A673 (cell line): ENCODE measurements at regions not wholly inside any gene's neighbourhood (a gene's known extent, or its start where the extent isn't known, plus 50 kb on each side); places are given as distances from the start of the nearest gene placed in this dataset.

Experiments
- BruUV-seq: library from RNA; stranded (reverse); fragments of 400-500 nt; replicated peaks from 2 replicates; lab custom pipeline; 2021; lab: Mats Ljungman, UMichigan
- CTCF ChIA-PET: fragments of 300-600 bp; sonication (Branson Sonifier 250); formaldehyde crosslinking; loops from one replicate; lab custom pipeline; 2022; ENCODE audit warnings: antibody characterized with exemption; lab: Charles Lee
- POLR2A ChIA-PET: fragments of 300-600 bp; sonication (Branson Sonifier 250); formaldehyde crosslinking; loops from one replicate; lab custom pipeline; 2022; ENCODE audit warnings: antibody characterized with exemption; ENCODE audit not compliant: low non-redundant PET; lab: Charles Lee
- DNase-seq: peaks from one replicate; pipeline ENCODE4 v3.0.0-alpha.2; 2015; ENCODE audit warnings: low spot score
- H3K27ac ChIP-seq: fragments of 200-600 bp; sonication (generic); 2 replicates; pipeline ENCODE4 v1.5.1; 2016; ENCODE audit warnings: mixed run types, low read depth, mild to moderate bottlenecking, mixed read lengths, antibody characterized with exemption, low read length; ENCODE audit not compliant: poor library complexity, severe bottlenecking
- H3K27me3 ChIP-seq: fragments of 200-600 bp; sonication (generic); replicated peaks from 2 replicates; pipeline ENCODE4 v1.6.1; 2017; ENCODE audit warnings: mixed run types, low read depth, mild to moderate bottlenecking, mixed read lengths, antibody characterized with exemption, low read length; ENCODE audit not compliant: insufficient read depth, poor library complexity
- H3K36me3 ChIP-seq: fragments of 200-600 bp; sonication (generic); 2 replicates; pipeline ENCODE4 v1.6.1; 2016; ENCODE audit warnings: mixed run types, mild to moderate bottlenecking, mixed read lengths, antibody characterized with exemption, low read length; ENCODE audit not compliant: insufficient read depth, poor library complexity, severe bottlenecking
- H3K4me1 ChIP-seq: fragments of 200-600 bp; sonication (generic); 2 replicates; pipeline ENCODE4 v1.6.1; 2017; ENCODE audit warnings: mixed run types, mild to moderate bottlenecking, mixed read lengths, antibody characterized with exemption, low read length; ENCODE audit not compliant: insufficient read depth, poor library complexity, severe bottlenecking
- H3K4me3 ChIP-seq: fragments of 200-600 bp; sonication (generic); 2 replicates; pipeline ENCODE4 v1.5.1; 2016; ENCODE audit warnings: low read depth, mixed run types, mild to moderate bottlenecking, mixed read lengths, low read length; ENCODE audit not compliant: poor library complexity, severe bottlenecking
- H3K9me3 ChIP-seq: fragments of 200-600 bp; sonication (generic); 2 replicates; pipeline ENCODE4 v1.6.1; 2016; ENCODE audit warnings: mixed run types, low read depth, mild to moderate bottlenecking, mixed read lengths, antibody characterized with exemption, low read length; ENCODE audit not compliant: poor library complexity, severe bottlenecking
- CTCF ChIP-seq: fragments of 300-800, 200-600 bp; sonication (generic); conservative IDR thresholded peaks from 2 replicates; pipeline ENCODE4 v1.5.1; 2017; ENCODE audit warnings: low read depth, mild to moderate bottlenecking, antibody characterized with exemption, low read length, moderate library complexity, mixed read lengths
- EZH2 ChIP-seq: fragments of 200-600 bp; sonication (generic); IDR thresholded peaks from 2 replicates; pipeline ENCODE4 v1.6.1; 2017; ENCODE audit warnings: borderline replicate concordance, low read depth, mild to moderate bottlenecking, mixed read lengths, antibody characterized with exemption, low read length; ENCODE audit not compliant: poor library complexity, severe bottlenecking
- intact Hi-C: fragments of 100-400 bp; cut with micrococcal nuclease; formaldehyde crosslinking; loops from one replicate; pipeline ENCODE4 v1.10.0; 2022; ENCODE audit not compliant: unreplicated experiment

- intact Hi-C loops = no loop called here
- Histone ChIP-seq H3K27ac (no peak overlapping the region), H3K4me1 (peaks cover 3% of the 10 kb centered on the region), H3K36me3 (no peaks in the 10 kb centered on the region), H3K9me3 (no peaks in the 10 kb centered on the region), H3K4me3 (no peak overlapping the region), H3K27me3 (no peaks in the 10 kb centered on the region)
- BruUV-seq = no TSS peak
- no peak for TF ChIP-seq EZH2
- TF ChIP-seq CTCF = no peak
- DNase-seq = no peak
- POLR2A ChIA-PET = no interaction called here
- CTCF ChIA-PET = interaction anchor here (1.1 kb wide), 1 partner anchor 8 kb away, joined by 3 read pairs; no protein-coding TSS in a partner anchor
Measured at GRCh38 chr5:99063737-99064136, 134.9 kb upstream of the CHD1 start.

- no peak for TF ChIP-seq EZH2
- no peak for TF ChIP-seq CTCF
- BruUV-seq = no TSS peak
- H3K27ac ChIP-seq = no peak overlapping the region
- H3K9me3 ChIP-seq = no peaks in the 10 kb centered on the region
- POLR2A ChIA-PET = no interaction called here
- CTCF ChIA-PET = no interaction called here
- intact Hi-C loops = no loop called here
- H3K4me3 ChIP-seq = no peak overlapping the region
- no peaks in the 10 kb centered on the region for H3K27me3 ChIP-seq
- peaks cover 3% of the 10 kb centered on the region for H3K4me1 ChIP-seq
- H3K36me3 ChIP-seq = no peaks in the 10 kb centered on the region
- DNase-seq = no peak
Measured at GRCh38 chr5:99061711-99062110, 132.9 kb upstream of the CHD1 start.

- Histone ChIP-seq H3K36me3 (no peaks in the 10 kb centered on the region), H3K4me3 (no peak overlapping the region), H3K4me1 (peaks cover 3% of the 10 kb centered on the region), H3K27ac (no peak overlapping the region), H3K27me3 (no peaks in the 10 kb centered on the region), H3K9me3 (no peaks in the 10 kb centered on the region)
- intact Hi-C loops = no loop called here
- ChIA-PET CTCF (interaction anchor here (1.2 kb wide), 1 partner anchor 103 kb away, joined by 3 read pairs; no protein-coding TSS in a partner anchor), POLR2A (no interaction called here)
- BruUV-seq = no TSS peak
- DNase-seq = no peak
- TF ChIP-seq CTCF (no peak), EZH2 (no peak)
Measured at GRCh38 chr5:99061299-99061698, 132.5 kb upstream of the CHD1 start.
